ENCODE measurements at regions not wholly inside any gene's neighbourhood (a gene's known extent, or its start where the extent isn't known, plus 50 kb on each side); places are given as distances from the start of the nearest gene placed in this dataset.
"Not testable (repeated sequence)": the region's sequence is repeated elsewhere in the genome, so short reads cannot be mapped to it uniquely, and the experiment has no call there.

DNA sequence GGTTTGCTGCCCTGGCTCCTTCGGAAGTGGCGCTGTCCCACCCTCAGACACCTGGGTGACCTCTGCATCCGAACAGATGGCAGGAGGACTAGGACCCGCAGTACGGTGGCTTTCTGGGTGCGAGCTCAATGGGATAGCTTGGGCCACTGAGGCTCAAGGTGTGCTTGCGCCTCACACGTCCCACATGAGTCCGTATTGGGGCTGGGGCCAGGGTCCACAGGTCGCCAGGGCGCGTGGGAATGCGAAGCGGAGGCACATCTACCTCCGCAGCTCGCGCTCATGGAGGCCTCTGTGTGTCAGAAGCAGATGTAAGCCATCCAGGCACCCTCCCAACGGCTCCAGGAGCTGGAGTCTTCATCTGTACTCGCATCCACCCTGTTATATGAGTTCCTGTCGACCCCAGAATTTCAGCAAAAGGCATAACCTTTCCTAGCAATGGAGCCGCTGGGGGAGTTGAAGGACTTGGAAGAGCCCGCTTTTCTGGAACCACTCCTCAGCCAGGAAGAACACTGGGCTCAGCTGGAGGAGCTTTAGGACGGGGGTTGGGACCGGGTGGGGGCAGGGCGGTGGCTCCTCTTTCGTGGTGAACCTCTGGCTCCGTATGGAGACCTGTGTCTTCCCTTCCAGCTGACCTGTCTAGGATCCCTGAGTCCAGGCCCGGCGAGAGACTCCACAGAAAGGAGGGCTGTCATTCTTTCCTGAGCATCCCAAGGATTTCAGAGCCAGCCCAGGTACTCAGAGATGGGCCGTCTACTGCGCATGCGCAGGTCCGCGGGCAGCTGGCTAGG is 1932.8 kb upstream of the DEFB115 start:
- not testable (repeated sequence) for H3K4me3 Mint-ChIP-seq

DNA sequence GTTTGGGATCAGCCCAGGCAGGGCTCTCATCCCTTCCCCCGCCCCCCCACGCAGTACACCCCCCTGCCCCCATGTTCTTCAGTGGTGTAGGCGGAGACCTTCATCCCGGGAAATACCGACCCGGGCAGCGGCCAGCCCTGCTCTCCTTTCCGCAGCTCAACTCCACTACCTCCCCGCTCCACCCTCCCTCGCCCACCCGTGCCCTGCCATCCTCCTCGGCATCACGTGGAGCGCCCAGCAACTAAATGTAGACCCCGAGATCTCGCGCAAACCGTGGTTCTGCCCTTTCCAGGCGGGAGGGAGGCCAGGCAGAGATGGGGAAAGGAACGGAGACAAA is 1932.2 kb upstream of the DEFB115 start:
- Mint-ChIP-seq H3K9me3 (peaks cover 0 to 25% (median 17%) of the 10 kb centered on the region in 7 donors), H3K36me3 (no peaks in the 10 kb centered on the region), H3K4me1 (peaks cover 0 to 5% (median 2%) of the 10 kb centered on the region in 4 donors), H3K27me3 (no peaks in the 10 kb centered on the region), H3K4me3 (no peak overlapping the region), H3K27ac (no peak overlapping the region)
- peaks cover 0 to 12% of the 10 kb centered on the region in 2 experiments for H3K9me3 ChIP-seq (ENCODE audit: control insufficient read depth in 2 of 2, low read length in 2 of 2)
- no peaks in the 10 kb centered on the region for H3K27me3 ChIP-seq (ENCODE audit: control insufficient read depth, insufficient read depth, low read length)
- DNase-seq (no peak), ATAC-seq (ENCODE audit: low read depth in 2 of 2) (no peak)
- no peak overlapping the region for H3K27ac ChIP-seq (ENCODE audit: insufficient read depth, low read length, poor library complexity, severe bottlenecking)
- no peaks in the 10 kb centered on the region for H3K36me3 ChIP-seq (ENCODE audit: control insufficient read depth, insufficient read depth, low read length)
- H3K4me1 ChIP-seq (ENCODE audit: control insufficient read depth, insufficient read depth, low read length, poor library complexity, severe bottlenecking), result no peaks in the 10 kb centered on the region
- no peak overlapping the region for H3K4me3 ChIP-seq (ENCODE audit: low read depth, low read length)

More for the DNA sequence above, 1932.8 kb upstream of the DEFB115 start:
- H3K36me3 Mint-ChIP-seq; H3K27ac Mint-ChIP-seq; H3K36me3 ChIP-seq (ENCODE audit: control insufficient read depth, insufficient read depth, low read length); H3K9me3 ChIP-seq (ENCODE audit: control insufficient read depth in 2 of 2, low read length in 2 of 2); DNase-seq; ATAC-seq (ENCODE audit: low read depth in 2 of 2); H3K27me3 ChIP-seq (ENCODE audit: control insufficient read depth, insufficient read depth, low read length); H3K27ac ChIP-seq (ENCODE audit: insufficient read depth, low read length, poor library complexity, severe bottlenecking); H3K4me3 ChIP-seq (ENCODE audit: low read depth, low read length); H3K4me1 ChIP-seq (ENCODE audit: control insufficient read depth, insufficient read depth, low read length, poor library complexity, severe bottlenecking); H3K4me1 Mint-ChIP-seq; H3K27me3 Mint-ChIP-seq: not testable (repeated sequence)
- H3K9me3 Mint-ChIP-seq, result peaks cover 0 to 22% (median 16%) of the 10 kb centered on the region in 7 donors

DNA sequence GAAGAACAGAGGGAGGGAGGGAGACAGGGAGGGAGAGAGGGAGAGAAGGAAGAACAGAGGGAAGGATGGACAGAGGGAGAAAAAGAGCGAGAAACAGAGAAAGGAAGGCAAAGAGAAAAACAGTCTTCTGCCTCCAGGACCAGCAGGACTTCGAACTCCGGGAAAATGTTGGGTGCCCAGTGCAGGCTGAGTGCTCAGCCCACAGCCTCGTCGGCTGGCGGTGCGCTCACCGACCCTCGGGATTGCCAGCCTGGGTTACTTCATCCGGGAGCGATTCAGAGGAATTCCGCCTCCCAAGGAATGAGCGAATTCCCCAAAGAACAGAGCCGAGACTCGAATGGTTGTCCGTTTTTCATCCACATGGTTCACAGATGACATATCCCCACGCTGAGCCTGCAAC is 1931.7 kb upstream of the DEFB115 start:
- H3K9me3 Mint-ChIP-seq, result peaks cover 0 to 28% (median 23%) of the 10 kb centered on the region in 7 donors
- not testable (repeated sequence) for H3K4me3 ChIP-seq (ENCODE audit: low read depth, low read length); H3K27ac ChIP-seq (ENCODE audit: insufficient read depth, low read length, poor library complexity, severe bottlenecking); H3K27ac Mint-ChIP-seq; H3K36me3 ChIP-seq (ENCODE audit: control insufficient read depth, insufficient read depth, low read length); ATAC-seq (ENCODE audit: low read depth in 2 of 2); H3K27me3 Mint-ChIP-seq; H3K27me3 ChIP-seq (ENCODE audit: control insufficient read depth, insufficient read depth, low read length); H3K4me3 Mint-ChIP-seq; DNase-seq; H3K36me3 Mint-ChIP-seq; H3K4me1 Mint-ChIP-seq; H3K4me1 ChIP-seq (ENCODE audit: control insufficient read depth, insufficient read depth, low read length, poor library complexity, severe bottlenecking)
- H3K9me3 ChIP-seq (ENCODE audit: control insufficient read depth in 2 of 2, low read length in 2 of 2), result peaks cover 0 to 15% of the 10 kb centered on the region in 2 experiments

DNA sequence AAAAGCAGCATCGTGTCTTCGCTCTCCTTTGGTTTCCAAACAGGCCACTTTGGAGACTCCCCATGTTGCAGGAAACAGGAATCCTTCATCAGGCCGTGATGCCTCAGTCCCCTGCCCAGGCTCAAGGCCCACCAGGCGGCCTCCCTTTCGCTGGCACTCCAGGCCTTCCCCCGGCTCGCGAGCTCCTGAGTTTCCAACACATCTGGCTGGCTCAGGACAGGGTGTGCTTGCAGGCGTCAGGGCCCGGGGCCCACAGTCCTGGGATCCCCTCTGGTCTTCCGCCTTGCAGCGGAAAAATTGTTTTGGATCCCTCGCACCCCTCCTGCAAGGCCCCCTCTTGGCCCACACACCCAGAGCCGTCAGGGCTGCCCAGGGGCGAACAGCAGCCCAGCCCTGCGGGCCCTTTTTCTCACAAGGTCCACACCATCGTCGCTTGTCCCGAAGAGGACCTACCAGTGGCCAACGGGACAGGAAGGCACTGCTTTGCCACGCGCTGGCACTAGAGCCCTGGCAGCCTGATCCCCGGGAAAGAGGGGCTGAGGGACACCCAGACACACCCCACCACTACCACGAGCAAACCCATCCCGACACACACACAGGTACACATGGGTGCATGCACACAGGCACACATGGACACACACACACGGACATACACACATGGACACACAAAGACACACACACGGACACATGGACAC is 1930.9 kb upstream of the DEFB115 start:
- Mint-ChIP-seq H3K9me3 (peaks cover 1 to 32% (median 23%) of the 10 kb centered on the region in 7 donors), H3K27me3 (no peaks in the 10 kb centered on the region), H3K4me1 (peaks cover 0 to 6% (median 3%) of the 10 kb centered on the region in 4 donors), H3K36me3 (no peaks in the 10 kb centered on the region), H3K4me3 (no peak overlapping the region), H3K27ac (no peak overlapping the region)
- Histone ChIP-seq H3K36me3 (ENCODE audit: control insufficient read depth, insufficient read depth, low read length) (no peaks in the 10 kb centered on the region), H3K27me3 (ENCODE audit: control insufficient read depth, insufficient read depth, low read length) (no peaks in the 10 kb centered on the region), H3K9me3 (ENCODE audit: control insufficient read depth in 2 of 2, low read length in 2 of 2) (peaks cover 0 to 21% of the 10 kb centered on the region in 2 experiments), H3K4me3 (ENCODE audit: low read depth, low read length) (no peak overlapping the region), H3K4me1 (ENCODE audit: control insufficient read depth, insufficient read depth, low read length, poor library complexity, severe bottlenecking) (no peaks in the 10 kb centered on the region), H3K27ac (ENCODE audit: insufficient read depth, low read length, poor library complexity, severe bottlenecking) (no peak overlapping the region)
- no peak for DNase-seq
- peak; percentile 34 to 37 for ATAC-seq (ENCODE audit: low read depth in 2 of 2)

DNA sequence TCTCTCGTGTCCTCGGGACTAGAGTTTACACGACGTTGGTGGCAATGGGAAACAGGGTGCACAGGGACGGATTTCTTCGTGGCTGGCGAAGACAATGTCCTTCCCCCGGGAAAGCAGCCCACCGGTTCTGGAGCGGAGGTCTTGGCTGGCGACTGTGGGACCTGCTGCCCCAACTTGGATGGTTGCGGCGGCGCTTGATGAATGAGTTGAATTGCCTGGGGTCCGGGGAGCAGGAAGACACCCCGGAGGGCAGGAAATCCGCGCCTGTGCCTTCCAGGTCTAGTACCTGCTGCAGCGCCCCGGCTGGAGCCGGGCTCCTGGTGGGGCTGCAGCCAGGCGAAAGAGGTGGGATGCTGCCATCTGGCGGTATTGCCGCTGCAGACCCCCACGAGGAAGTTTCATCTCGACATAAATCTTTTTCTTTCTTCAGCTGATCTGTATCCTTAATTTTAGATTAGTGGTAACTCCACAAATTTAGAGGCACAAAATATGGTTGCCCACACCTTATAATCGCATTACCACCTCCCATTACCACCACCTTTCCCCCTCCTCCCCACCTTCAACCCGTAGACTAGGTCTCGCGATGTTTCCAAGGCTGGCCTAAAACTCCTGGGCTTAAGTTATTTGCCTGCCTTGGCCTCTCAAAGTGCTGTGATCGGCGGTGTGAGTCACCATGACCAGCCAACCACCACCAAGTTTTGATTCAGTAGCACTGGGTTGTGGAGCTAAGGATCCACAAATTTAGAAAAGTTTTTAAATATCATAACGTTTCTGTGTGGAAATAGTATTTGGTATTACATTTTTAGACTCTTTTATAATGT is 1929.7 kb upstream of the DEFB115 start:
- H3K27ac Mint-ChIP-seq, result not testable (repeated sequence)

DNA sequence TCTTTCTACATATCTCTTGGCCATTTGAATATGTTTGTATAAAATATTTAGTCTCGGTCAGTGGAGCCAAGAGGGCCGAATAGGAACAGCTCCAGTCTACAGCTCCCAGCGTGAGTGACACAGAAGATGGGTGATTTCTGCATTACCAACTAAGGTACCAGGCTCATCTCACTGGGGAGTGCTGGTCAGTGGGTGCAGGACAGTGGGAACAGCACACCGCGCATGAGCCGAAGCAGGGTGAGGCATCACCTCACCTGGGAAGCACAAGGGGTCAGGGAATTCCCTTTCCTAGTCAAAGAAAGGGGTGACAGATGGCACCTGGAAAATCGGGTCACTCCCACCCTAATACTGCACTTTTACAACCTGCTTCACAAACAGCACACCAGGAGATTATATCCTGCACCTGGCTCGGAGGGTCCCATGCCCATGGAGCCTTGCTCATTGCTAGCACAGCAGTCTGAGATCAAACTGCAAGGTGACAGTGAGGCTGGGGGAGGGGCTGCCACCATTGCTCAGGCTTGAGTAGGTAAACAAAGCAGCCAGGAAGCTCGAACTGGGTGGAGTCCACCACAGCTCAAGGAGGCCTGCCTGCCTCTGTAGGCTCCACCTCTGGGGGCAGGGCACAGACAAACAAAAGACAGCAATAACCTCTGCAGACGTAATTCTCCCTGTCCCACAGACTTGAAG is 1926.9 kb upstream of the DEFB115 start:
- H3K36me3 Mint-ChIP-seq; ATAC-seq (ENCODE audit: low read depth in 2 of 2); H3K4me1 ChIP-seq (ENCODE audit: control insufficient read depth, insufficient read depth, low read length, poor library complexity, severe bottlenecking); H3K27ac ChIP-seq (ENCODE audit: insufficient read depth, low read length, poor library complexity, severe bottlenecking); H3K4me3 ChIP-seq (ENCODE audit: low read depth, low read length); H3K4me3 Mint-ChIP-seq; H3K27me3 Mint-ChIP-seq; H3K27ac Mint-ChIP-seq; H3K4me1 Mint-ChIP-seq; H3K27me3 ChIP-seq (ENCODE audit: control insufficient read depth, insufficient read depth, low read length); H3K36me3 ChIP-seq (ENCODE audit: control insufficient read depth, insufficient read depth, low read length): not testable (repeated sequence)
- H3K9me3 Mint-ChIP-seq, result peaks cover 6 to 64% (median 48%) of the 10 kb centered on the region in 7 donors
- DNase-seq, result peak in 1 of 3 donors; percentile 27
- H3K9me3 ChIP-seq (ENCODE audit: control insufficient read depth in 2 of 2, low read length in 2 of 2), result peaks cover 2 to 25% of the 10 kb centered on the region in 2 experiments

More for the DNA sequence above, 1929.7 kb upstream of the DEFB115 start:
- H3K36me3 Mint-ChIP-seq; H3K27ac ChIP-seq (ENCODE audit: insufficient read depth, low read length, poor library complexity, severe bottlenecking); H3K4me3 ChIP-seq (ENCODE audit: low read depth, low read length); ATAC-seq (ENCODE audit: low read depth in 2 of 2); H3K27me3 ChIP-seq (ENCODE audit: control insufficient read depth, insufficient read depth, low read length); H3K4me1 ChIP-seq (ENCODE audit: control insufficient read depth, insufficient read depth, low read length, poor library complexity, severe bottlenecking); H3K36me3 ChIP-seq (ENCODE audit: control insufficient read depth, insufficient read depth, low read length); H3K27me3 Mint-ChIP-seq; H3K4me1 Mint-ChIP-seq: not testable (repeated sequence)
- peaks cover 5 to 39% (median 30%) of the 10 kb centered on the region in 7 donors for H3K9me3 Mint-ChIP-seq
- H3K4me3 Mint-ChIP-seq, result peak overlapping the region in 1 of 4 donors; percentile 21
- H3K9me3 ChIP-seq (ENCODE audit: control insufficient read depth in 2 of 2, low read length in 2 of 2), result peaks cover 0 to 25% of the 10 kb centered on the region in 2 experiments
- DNase-seq, result peak in 1 of 3 donors; percentile 14

DNA sequence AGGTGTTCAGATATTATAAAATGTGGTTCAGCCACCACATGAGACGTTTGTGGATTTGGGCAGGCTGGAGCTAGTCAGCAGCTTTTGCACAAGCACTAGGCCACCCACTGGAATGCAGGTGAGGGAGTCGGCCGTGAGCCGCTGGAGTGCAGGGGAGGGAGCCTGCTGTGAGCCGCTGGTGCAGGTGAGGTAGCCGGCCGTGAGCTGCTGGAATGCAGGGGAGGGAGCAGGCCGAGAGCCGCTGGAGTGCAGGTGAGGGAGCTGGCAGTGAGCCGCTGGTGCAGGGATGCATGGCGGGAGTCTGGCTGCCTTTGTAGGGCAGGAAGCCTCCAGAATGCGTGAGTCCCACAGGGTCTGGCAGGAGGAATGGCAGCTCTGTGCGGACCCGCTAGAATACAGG is 1907.6 kb upstream of the DEFB115 start:
- no peaks in the 10 kb centered on the region for H3K36me3 Mint-ChIP-seq
- no peak for ATAC-seq (ENCODE audit: low read depth in 2 of 2)
- no peak for DNase-seq

More for the DNA sequence above, 1907.6 kb upstream of the DEFB115 start:
- no peak overlapping the region for H3K4me3 Mint-ChIP-seq
- Histone ChIP-seq H3K27me3 (ENCODE audit: control insufficient read depth, insufficient read depth, low read length) (no peaks in the 10 kb centered on the region), H3K27ac (ENCODE audit: insufficient read depth, low read length, poor library complexity, severe bottlenecking) (no peak overlapping the region), H3K36me3 (ENCODE audit: control insufficient read depth, insufficient read depth, low read length) (no peaks in the 10 kb centered on the region), H3K4me1 (ENCODE audit: control insufficient read depth, insufficient read depth, low read length, poor library complexity, severe bottlenecking) (no peaks in the 10 kb centered on the region), H3K4me3 (ENCODE audit: low read depth, low read length) (no peak overlapping the region), H3K9me3 (ENCODE audit: control insufficient read depth in 2 of 2, low read length in 2 of 2) (no peaks in the 10 kb centered on the region)
- no peaks in the 10 kb centered on the region for H3K4me1 Mint-ChIP-seq
- H3K27ac Mint-ChIP-seq, result no peak overlapping the region
- peaks cover 0 to 26% (median 4%) of the 10 kb centered on the region in 7 donors for H3K9me3 Mint-ChIP-seq
- no peaks in the 10 kb centered on the region for H3K27me3 Mint-ChIP-seq
